ENCODE measurements at regions not wholly inside any gene's neighbourhood (a gene's known extent, or its start where the extent isn't known, plus 50 kb on each side); places are given as distances from the start of the nearest gene placed in this dataset.

DNA sequence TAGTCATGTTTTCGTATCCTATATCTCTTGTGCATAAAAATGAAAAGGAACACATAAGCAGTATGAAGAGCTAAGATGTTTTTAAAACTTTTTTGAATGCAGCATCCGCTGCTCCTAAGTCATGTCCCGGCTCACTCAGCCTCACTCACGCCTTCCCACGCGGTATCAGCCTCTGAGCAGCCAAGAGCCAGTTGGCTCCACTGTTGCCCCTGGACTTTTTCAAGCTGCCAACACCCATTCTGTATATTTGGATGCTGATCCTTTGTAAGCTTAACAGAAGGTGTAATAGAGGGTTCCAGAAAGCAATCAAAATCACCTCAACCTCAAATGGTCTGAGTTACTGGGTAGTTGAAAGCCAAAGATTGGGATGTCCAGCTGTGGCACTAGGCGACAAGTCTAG is 139.3 kb downstream of the TTLL2 start:
- DNase-seq, result no peak
- Histone ChIP-seq H3K27ac (no peak overlapping the region), H3K79me2 (ENCODE audit: low read depth) (no peaks in the 10 kb centered on the region), H3K36me3 (ENCODE audit: low read depth) (no peaks in the 10 kb centered on the region), H3K9me3 (ENCODE audit: insufficient read depth, low read depth) (no peaks in the 10 kb centered on the region), H3K9me2 (ENCODE audit: insufficient read depth) (no peaks in the 10 kb centered on the region), H3K4me1 (replicated peaks; ENCODE audit: insufficient read depth) (no peaks in the 10 kb centered on the region), H3K4me2 (no peak overlapping the region), H3F3A (ENCODE audit: insufficient read depth, low read depth) (no peaks in the 10 kb centered on the region), H3K27me3 (ENCODE audit: insufficient read depth, low read depth) (peaks cover 77% of the 10 kb centered on the region), H3K4me3 (no peak overlapping the region), H4K20me1 (ENCODE audit: insufficient read depth) (no peaks in the 10 kb centered on the region), H2AFZ (no peak overlapping the region)
- ChIA-PET POLR2A (ENCODE audit: unreplicated experiment) (no interaction called here), CTCF (no interaction called here)
- intact Hi-C loops (cut with micrococcal nuclease; ENCODE audit: unreplicated experiment), result no loop called here
- no TSS peak for BruUV-seq (replicated peaks)
- TF ChIP-seq, protein P1, sequence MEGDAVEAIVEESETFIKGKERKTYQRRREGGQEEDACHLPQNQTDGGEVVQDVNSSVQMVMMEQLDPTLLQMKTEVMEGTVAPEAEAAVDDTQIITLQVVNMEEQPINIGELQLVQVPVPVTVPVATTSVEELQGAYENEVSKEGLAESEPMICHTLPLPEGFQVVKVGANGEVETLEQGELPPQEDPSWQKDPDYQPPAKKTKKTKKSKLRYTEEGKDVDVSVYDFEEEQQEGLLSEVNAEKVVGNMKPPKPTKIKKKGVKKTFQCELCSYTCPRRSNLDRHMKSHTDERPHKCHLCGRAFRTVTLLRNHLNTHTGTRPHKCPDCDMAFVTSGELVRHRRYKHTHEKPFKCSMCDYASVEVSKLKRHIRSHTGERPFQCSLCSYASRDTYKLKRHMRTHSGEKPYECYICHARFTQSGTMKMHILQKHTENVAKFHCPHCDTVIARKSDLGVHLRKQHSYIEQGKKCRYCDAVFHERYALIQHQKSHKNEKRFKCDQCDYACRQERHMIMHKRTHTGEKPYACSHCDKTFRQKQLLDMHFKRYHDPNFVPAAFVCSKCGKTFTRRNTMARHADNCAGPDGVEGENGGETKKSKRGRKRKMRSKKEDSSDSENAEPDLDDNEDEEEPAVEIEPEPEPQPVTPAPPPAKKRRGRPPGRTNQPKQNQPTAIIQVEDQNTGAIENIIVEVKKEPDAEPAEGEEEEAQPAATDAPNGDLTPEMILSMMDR (conservative IDR thresholded peaks at IDR 0.05), result no peak
- TF ChIP-seq EZH2 (IDR thresholded peaks at IDR 0.05; ENCODE audit: low read depth), result no peak

DNA sequence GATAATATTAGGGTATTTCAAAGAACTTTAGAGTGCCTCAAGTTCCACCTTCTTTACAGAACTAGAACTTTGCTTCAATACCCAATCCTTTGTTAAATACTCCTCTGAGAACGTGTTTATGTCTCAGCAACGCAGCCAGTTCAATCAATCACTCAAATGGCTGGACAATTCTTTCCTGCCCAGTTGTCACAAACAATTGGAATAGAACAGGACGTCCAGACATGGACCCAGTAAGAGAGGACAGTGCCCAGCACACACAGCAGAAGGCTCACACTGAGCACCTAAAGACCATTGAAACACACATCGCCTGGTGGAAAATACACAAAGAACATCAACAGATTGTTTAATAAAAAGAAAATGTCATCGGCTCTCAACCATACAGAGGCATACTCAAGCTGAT is 140.6 kb downstream of the TTLL2 start:
- no peaks in the 10 kb centered on the region for H3K4me1 ChIP-seq (replicated peaks; ENCODE audit: insufficient read depth)
- H3K36me3 ChIP-seq (ENCODE audit: low read depth), result no peaks in the 10 kb centered on the region
- DNase-seq, result no peak
- H2AFZ ChIP-seq, result no peak overlapping the region
- POLR2A ChIA-PET (ENCODE audit: unreplicated experiment), result no interaction called here
- no peak for TF ChIP-seq EZH2 (IDR thresholded peaks at IDR 0.05; ENCODE audit: low read depth)
- TF ChIP-seq, protein P1 (conservative IDR thresholded peaks at IDR 0.05), result no peak
- H3K9me2 ChIP-seq (ENCODE audit: insufficient read depth), result no peaks in the 10 kb centered on the region
- no peaks in the 10 kb centered on the region for H4K20me1 ChIP-seq (ENCODE audit: insufficient read depth)
- H3K27me3 ChIP-seq (ENCODE audit: insufficient read depth, low read depth), result peaks cover 80% of the 10 kb centered on the region
- H3K9me3 ChIP-seq (ENCODE audit: insufficient read depth, low read depth), result no peaks in the 10 kb centered on the region
- no peak overlapping the region for H3K4me3 ChIP-seq
- no peaks in the 10 kb centered on the region for H3F3A ChIP-seq (ENCODE audit: insufficient read depth, low read depth)
- H3K4me2 ChIP-seq, result no peak overlapping the region
- intact Hi-C loops (cut with micrococcal nuclease; ENCODE audit: unreplicated experiment), result no loop called here
- no TSS peak for BruUV-seq (replicated peaks)
- CTCF ChIA-PET, result no interaction called here
- no peak overlapping the region for H3K27ac ChIP-seq
- no peaks in the 10 kb centered on the region for H3K79me2 ChIP-seq (ENCODE audit: low read depth)

DNA sequence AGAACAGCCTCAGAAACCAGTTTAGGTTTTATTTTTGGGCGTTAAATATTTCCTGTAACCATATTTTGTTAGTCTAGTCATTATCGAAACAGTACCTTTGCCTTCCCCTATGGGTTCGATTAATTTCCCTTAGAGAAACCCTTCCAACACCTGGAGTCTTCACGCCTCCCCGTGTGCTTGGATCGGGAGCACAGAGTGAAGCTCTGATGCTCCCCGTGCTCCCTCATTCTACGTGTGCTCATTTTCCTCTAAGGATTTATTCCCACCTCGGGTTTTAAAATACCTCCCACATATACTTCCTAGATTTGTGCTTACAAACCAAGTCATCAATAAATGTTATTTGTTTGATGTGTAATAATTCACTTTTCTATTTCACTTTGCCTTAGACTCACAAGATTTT is 142.4 kb downstream of the TTLL2 start:
- Histone ChIP-seq H3K4me1 (replicated peaks; ENCODE audit: insufficient read depth) (no peaks in the 10 kb centered on the region), H3K4me2 (no peak overlapping the region), H3K9me3 (ENCODE audit: insufficient read depth, low read depth) (no peaks in the 10 kb centered on the region), H3K27me3 (ENCODE audit: insufficient read depth, low read depth) (peaks cover 80% of the 10 kb centered on the region), H3K79me2 (ENCODE audit: low read depth) (no peaks in the 10 kb centered on the region), H3K36me3 (ENCODE audit: low read depth) (no peaks in the 10 kb centered on the region), H3K27ac (no peak overlapping the region), H3K4me3 (no peak overlapping the region), H2AFZ (no peak overlapping the region), H3K9me2 (ENCODE audit: insufficient read depth) (no peaks in the 10 kb centered on the region), H3F3A (ENCODE audit: insufficient read depth, low read depth) (no peaks in the 10 kb centered on the region), H4K20me1 (ENCODE audit: insufficient read depth) (no peaks in the 10 kb centered on the region)
- DNase-seq, result no peak
- intact Hi-C loops (cut with micrococcal nuclease; ENCODE audit: unreplicated experiment), result no loop called here
- BruUV-seq (replicated peaks), result no TSS peak
- TF ChIP-seq EZH2 (IDR thresholded peaks at IDR 0.05; ENCODE audit: low read depth), result no peak
- TF ChIP-seq, protein P1 (conservative IDR thresholded peaks at IDR 0.05), result no peak
- ChIA-PET CTCF (no interaction called here), POLR2A (ENCODE audit: unreplicated experiment) (no interaction called here)

Data from PC-9 (cell line).